ENCODE measurements at regions not wholly inside any gene's neighbourhood (a gene's known extent, or its start where the extent isn't known, plus 50 kb on each side); places are given as distances from the start of the nearest gene placed in this dataset.

DNA sequence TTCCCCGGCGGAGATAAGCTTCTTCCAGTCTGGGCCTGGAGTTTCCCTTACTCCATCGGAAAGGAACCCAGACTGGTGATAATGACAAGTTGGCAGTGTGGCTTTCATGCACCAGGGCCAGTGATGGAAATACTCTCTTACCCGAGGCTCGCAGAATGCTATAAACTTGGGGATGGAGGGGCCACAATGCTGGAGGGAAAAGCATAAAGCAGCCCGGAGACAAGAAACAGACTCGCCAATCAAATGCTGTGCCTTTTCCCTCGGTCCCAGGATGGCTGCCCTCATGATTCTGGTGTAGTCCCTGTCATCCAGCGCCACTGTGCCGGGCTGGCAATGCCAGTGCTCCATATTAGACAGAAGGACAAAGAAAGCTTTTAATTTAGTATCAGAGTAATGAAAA lies 325.6 kb downstream of the THBS2 start:
- TF ChIP-seq CTCF (conservative IDR thresholded peaks at IDR 0.05), result no peak
- no peak for TF ChIP-seq EZH2 (IDR thresholded peaks at IDR 0.05; ENCODE audit: low read depth)
